H1 (cell line): ENCODE measurements at regions not wholly inside any gene's neighbourhood (a gene's known extent, or its start where the extent isn't known, plus 50 kb on each side); places are given as distances from the start of the nearest gene placed in this dataset.
A peak's percentile ranks its signal among the peaks of the same experiment; 100 is the strongest.

Experiments
- CTCF ChIA-PET: fragments of 300-600 bp; sonication (Branson Sonifier 250); formaldehyde crosslinking; loops from one replicate; lab custom pipeline; 2021; ENCODE audit not compliant: partially characterized antibody; lab: Charles Lee
- POLR2A ChIA-PET: fragments of 300-600 bp; sonication (Branson Sonifier 250); formaldehyde crosslinking; loops from one replicate; lab custom pipeline; 2021; ENCODE audit warnings: inconsistent platforms; ENCODE audit not compliant: partially characterized antibody; lab: Charles Lee
- DNase-seq, 2 experiments: peaks; one replicate each; pipeline versions ENCODE4 v3.0.0 to v3.0.0-alpha.2; 2010 to 2022; ENCODE audit warnings: low spot score in 2 of 2, low read depth in 1 of 2, mixed read lengths in 1 of 2
- FAIRE-seq: peaks from 2 replicates; lab custom pipeline; 2011; peaks lifted over from hg19 to GRCh38; lab: Jason Lieb, UNC
- H2AFZ ChIP-seq: 2 replicates; pipeline ENCODE4 v1.8.1; 2012; ENCODE audit warnings: low read length, inconsistent platforms
- H2AK5ac ChIP-seq: 2 replicates; pipeline ENCODE4 v1.6.1; 2013; ENCODE audit warnings: low read depth, low read length
- H2BK120ac ChIP-seq: replicated peaks from 2 replicates; pipeline ENCODE3; 2013; ENCODE audit warnings: low read depth, low read length, inconsistent platforms
- H2BK12ac ChIP-seq: 2 replicates; pipeline ENCODE4 v1.6.1; 2013; ENCODE audit warnings: low read depth, low read length
- H2BK15ac ChIP-seq: 2 replicates; pipeline ENCODE4 v1.6.1; 2013; ENCODE audit warnings: low read length
- H2BK20ac ChIP-seq: 2 replicates; pipeline ENCODE4 v1.6.1; 2013; ENCODE audit warnings: low read length
- H2BK5ac ChIP-seq: 2 replicates; pipeline ENCODE4 v1.6.1; 2013; ENCODE audit warnings: low read depth, low read length
- H3K14ac ChIP-seq: 2 replicates; pipeline ENCODE4 v1.6.1; 2013; ENCODE audit warnings: inconsistent platforms; ENCODE audit not compliant: insufficient read length
- H3K18ac ChIP-seq: 2 replicates; pipeline ENCODE4 v1.6.1; 2013; ENCODE audit warnings: low read length; ENCODE audit errors: extremely low read depth
- H3K23ac ChIP-seq: 2 replicates; pipeline ENCODE4 v1.6.1; 2013; ENCODE audit warnings: inconsistent platforms; ENCODE audit not compliant: insufficient read length
- H3K23me2 ChIP-seq: 2 replicates; pipeline ENCODE4 v1.6.1; 2013; ENCODE audit warnings: low read depth, low read length
- H3K27ac ChIP-seq: 2 replicates; pipeline ENCODE4 v1.6.1; 2011; ENCODE audit warnings: low read depth, low read length, inconsistent platforms
- H3K27me3 ChIP-seq, 4 experiments: replicated peaks in 1 of 4; 1 replicate in 1 of 4; 2 replicates in 3 of 4; pipeline versions ENCODE4 v1.6.1 to v1.8.1; 2011 to 2013; ENCODE audit warnings: low read length in 3 of 4, mild to moderate bottlenecking in 3 of 4, inconsistent platforms in 2 of 4, mixed read lengths in 2 of 4, moderate library complexity in 1 of 4; ENCODE audit not compliant: control insufficient read depth in 3 of 4, insufficient read depth in 3 of 4; ENCODE audit errors: extremely low read depth in 1 of 4
- H3K36me3 ChIP-seq, 4 experiments: 2 replicates each; pipeline versions ENCODE4 v1.6.1 to v1.8.1; 2011 to 2013; ENCODE audit warnings: mild to moderate bottlenecking in 4 of 4, low read length in 3 of 4, moderate library complexity in 2 of 4, control low read depth in 1 of 4, inconsistent platforms in 1 of 4; ENCODE audit not compliant: insufficient read depth in 4 of 4, control insufficient read depth in 2 of 4
- H3K4ac ChIP-seq: replicated peaks from 2 replicates; pipeline ENCODE3; 2013; ENCODE audit warnings: low read length, low read depth, mixed read lengths, inconsistent platforms; ENCODE audit not compliant: insufficient read length
- H3K4me1 ChIP-seq, 4 experiments: replicated peaks in 1 of 4; 1 replicate in 1 of 4; 2 replicates in 3 of 4; pipeline versions ENCODE4 v1.6.1 to v1.8.1; 2011 to 2013; ENCODE audit warnings: low read length in 3 of 4, inconsistent platforms in 2 of 4, mixed read lengths in 1 of 4; ENCODE audit not compliant: insufficient read depth in 4 of 4, control insufficient read depth in 3 of 4
- H3K4me2 ChIP-seq, 2 experiments: 2 replicates each; pipeline versions ENCODE4 v1.6.1 to v1.8.1; 2011 to 2013; ENCODE audit warnings: low read depth in 2 of 2, low read length in 2 of 2, control low read depth in 1 of 2, inconsistent platforms in 1 of 2, mild to moderate bottlenecking in 1 of 2; ENCODE audit not compliant: insufficient read depth in 1 of 2
- H3K4me3 ChIP-seq, 4 experiments: fragments of 200-600, 300-600 bp in 1 of 4; sonication (generic), shearing (Covaris generic), sonication (Bioruptor Twin) in 1 of 4; 2 replicates each; pipeline versions ENCODE4 v1.5.1 to v1.8.1; 2011 to 2016; ENCODE audit warnings: low read length in 4 of 4, low read depth in 3 of 4, control low read depth in 2 of 4, inconsistent platforms in 2 of 4, mild to moderate bottlenecking in 2 of 4, mixed read lengths in 1 of 4, moderate library complexity in 1 of 4; ENCODE audit not compliant: insufficient read depth in 2 of 4; ENCODE audit errors: extremely low read depth in 1 of 4
- H3K56ac ChIP-seq: replicated peaks from 2 replicates; pipeline ENCODE3; 2013; ENCODE audit warnings: low read depth, mild to moderate bottlenecking, mixed read lengths, low read length, inconsistent platforms; ENCODE audit not compliant: insufficient read length
- H3K79me1 ChIP-seq: 2 replicates; pipeline ENCODE4 v1.6.1; 2013; ENCODE audit warnings: low read depth, low read length, control low read depth
- H3K79me2 ChIP-seq, 2 experiments: 2 replicates each; pipeline versions ENCODE4 v1.6.1 to v1.8.1; 2012 to 2013; ENCODE audit warnings: low read length in 2 of 2, mild to moderate bottlenecking in 2 of 2, inconsistent platforms in 1 of 2; ENCODE audit not compliant: insufficient read depth in 2 of 2, control insufficient read depth in 1 of 2
- H3K9ac ChIP-seq, 4 experiments: replicated peaks in 1 of 4; 1 replicate in 1 of 4; 2 replicates in 3 of 4; pipeline versions ENCODE4 v1.6.1 to v1.8.1; 2011 to 2013; ENCODE audit warnings: low read depth in 3 of 4, low read length in 3 of 4, control low read depth in 2 of 4, mild to moderate bottlenecking in 2 of 4, moderate library complexity in 2 of 4, inconsistent platforms in 1 of 4; ENCODE audit errors: extremely low read depth in 1 of 4
- H3K9me3 ChIP-seq, 2 experiments: 2 replicates each; pipeline versions ENCODE4 v1.6.1 to v1.8.1; 2012 to 2013; ENCODE audit warnings: mild to moderate bottlenecking in 2 of 2, moderate library complexity in 2 of 2, control low read depth in 1 of 2, inconsistent platforms in 1 of 2, low read depth in 1 of 2, low read length in 1 of 2, mixed read lengths in 1 of 2; ENCODE audit not compliant: insufficient read depth in 2 of 2
- H4K20me1 ChIP-seq, 2 experiments: replicated peaks in 1 of 2; 2 replicates each; pipeline versions ENCODE3 to v1.8.1; 2011 to 2013; ENCODE audit warnings: inconsistent platforms in 2 of 2, low read length in 2 of 2, mild to moderate bottlenecking in 1 of 2; ENCODE audit not compliant: insufficient read depth in 2 of 2, control insufficient read depth in 1 of 2
- H4K5ac ChIP-seq: 2 replicates; pipeline ENCODE4 v1.6.1; 2013; ENCODE audit warnings: low read length, low read depth, mixed read lengths, inconsistent platforms; ENCODE audit not compliant: insufficient read length
- H4K8ac ChIP-seq: 2 replicates; pipeline ENCODE4 v1.8.0; 2013; ENCODE audit warnings: mild to moderate bottlenecking, moderate library complexity, low read length, inconsistent platforms; ENCODE audit not compliant: insufficient read depth; ENCODE audit errors: extremely low read depth
- H4K91ac ChIP-seq: replicated peaks from 2 replicates; pipeline ENCODE3; 2013; ENCODE audit warnings: low read length, mixed read lengths, inconsistent platforms; ENCODE audit not compliant: insufficient read length
- E2F6 ChIP-seq: IDR thresholded peaks from 2 replicates; pipeline ENCODE4 v1.6.1; 2012; ENCODE audit warnings: inconsistent platforms
- GABPA ChIP-seq: IDR thresholded peaks from 2 replicates; pipeline ENCODE4 v1.6.1; 2011; ENCODE audit warnings: mild to moderate bottlenecking, low read length, moderate library complexity, borderline replicate concordance; ENCODE audit not compliant: insufficient read depth
- SIX5 ChIP-seq: IDR thresholded peaks from 2 replicates; pipeline ENCODE4 v1.6.1; 2011; ENCODE audit warnings: mild to moderate bottlenecking, low read depth, low read length
- WGBS, 2 experiments: shearing (Covaris generic) in 1 of 2; methylation state at CpG; one replicate each; pipeline versions ENCODE4 v1.1.6 to v1.1.7; 2013 to 2015; ENCODE audit warnings: low lambda C conversion rate in 2 of 2, mixed read lengths in 2 of 2, inconsistent platforms in 1 of 2, low coverage in 1 of 2, missing lambda C conversion rate in 1 of 2; ENCODE audit not compliant: insufficient replicate concordance in 2 of 2, insufficient coverage in 1 of 2, insufficient read length in 1 of 2; ENCODE audit errors: extremely low coverage in 1 of 2, missing lambda C conversion rate in 1 of 2; 5-methylcytosine and 5-hydroxymethylcytosine counted together

- no peak overlapping the region for H2BK15ac ChIP-seq
These were observed 436.1 kb upstream of the ADAMTS5 start for GRCh38 chr21:27403011-27403410.

More at GRCh38 chr21:27403011-27403410, 436.1 kb upstream of the ADAMTS5 start:
- Histone ChIP-seq H3K9me3 (no peaks in the 10 kb centered on the region), H3K27me3 (no peaks in the 10 kb centered on the region), H2BK120ac (no peak overlapping the region), H3K23ac (no peak overlapping the region), H3K27ac (no peak overlapping the region), H2BK5ac (no peak overlapping the region), H3K36me3 (no peaks in the 10 kb centered on the region), H2AFZ (peak overlapping the region; percentile 95), H2AK5ac (no peak overlapping the region), H3K23me2 (no peaks in the 10 kb centered on the region; the same call in 1 of the 2 replicates), H3K79me1 (no peaks in the 10 kb centered on the region), H4K5ac (no peak overlapping the region), H4K8ac (no peak overlapping the region), H2BK12ac (no peak overlapping the region), H3K4me1 (no peaks in the 10 kb centered on the region), H3K9ac (no peak overlapping the region), H4K91ac (no peak overlapping the region), H3K14ac (no peak overlapping the region), H3K79me2 (no peaks in the 10 kb centered on the region), H2BK20ac (no peak overlapping the region), H3K18ac (no peak overlapping the region), H4K20me1 (no peaks in the 10 kb centered on the region), H3K4me2 (no peak overlapping the region), H3K4me3 (no peak overlapping the region), H3K56ac (no peak overlapping the region), H3K4ac (no peak overlapping the region)
- DNase-seq (no peak), FAIRE-seq (no peak)
- POLR2A ChIA-PET: no interaction called here
- TF ChIP-seq SIX5 (no peak), GABPA (no peak), E2F6 (no peak)
- 98% methylated on average over 3 of the region's 3 CpGs; no CpG with 5 or more reads in 1 of the 2 experiments for WGBS, 2 experiments
- CTCF ChIA-PET: no interaction called here
